ENCODE measurements at regions not wholly inside any gene's neighbourhood (a gene's known extent, or its start where the extent isn't known, plus 50 kb on each side); places are given as distances from the start of the nearest gene placed in this dataset.

DNA sequence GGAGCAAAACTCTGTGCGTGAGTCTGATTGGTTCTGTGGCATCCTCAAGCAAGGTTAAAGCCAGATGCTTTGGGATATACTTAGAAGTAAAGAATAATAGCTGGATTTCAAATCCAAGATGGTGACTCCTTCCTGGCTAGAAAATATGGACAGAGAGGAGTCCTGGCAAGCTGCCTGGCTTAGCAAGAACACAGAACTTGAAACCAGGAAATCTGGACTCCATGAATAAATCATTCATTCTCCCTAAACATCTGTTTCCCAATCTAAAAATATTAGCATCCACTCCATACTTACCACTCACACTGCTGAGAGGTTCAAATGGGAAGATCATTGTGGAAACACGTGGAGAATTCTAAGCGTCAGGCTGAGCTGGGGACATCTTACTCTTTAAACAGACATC is 1074.1 kb upstream of the AUTS2 start:
- peaks cover 10% of the 10 kb centered on the region for H3K9me3 Mint-ChIP-seq
- no peak overlapping the region for H3K4me3 Mint-ChIP-seq
- DNase-seq (ENCODE audit: extremely low spot score, unreplicated experiment) = no peak
- no peaks in the 10 kb centered on the region for H3K36me3 Mint-ChIP-seq
- no peak overlapping the region for H3K27ac Mint-ChIP-seq
- H3K4me1 Mint-ChIP-seq (ENCODE audit: unreplicated experiment) = no peaks in the 10 kb centered on the region
- TF ChIP-seq, protein P1, sequence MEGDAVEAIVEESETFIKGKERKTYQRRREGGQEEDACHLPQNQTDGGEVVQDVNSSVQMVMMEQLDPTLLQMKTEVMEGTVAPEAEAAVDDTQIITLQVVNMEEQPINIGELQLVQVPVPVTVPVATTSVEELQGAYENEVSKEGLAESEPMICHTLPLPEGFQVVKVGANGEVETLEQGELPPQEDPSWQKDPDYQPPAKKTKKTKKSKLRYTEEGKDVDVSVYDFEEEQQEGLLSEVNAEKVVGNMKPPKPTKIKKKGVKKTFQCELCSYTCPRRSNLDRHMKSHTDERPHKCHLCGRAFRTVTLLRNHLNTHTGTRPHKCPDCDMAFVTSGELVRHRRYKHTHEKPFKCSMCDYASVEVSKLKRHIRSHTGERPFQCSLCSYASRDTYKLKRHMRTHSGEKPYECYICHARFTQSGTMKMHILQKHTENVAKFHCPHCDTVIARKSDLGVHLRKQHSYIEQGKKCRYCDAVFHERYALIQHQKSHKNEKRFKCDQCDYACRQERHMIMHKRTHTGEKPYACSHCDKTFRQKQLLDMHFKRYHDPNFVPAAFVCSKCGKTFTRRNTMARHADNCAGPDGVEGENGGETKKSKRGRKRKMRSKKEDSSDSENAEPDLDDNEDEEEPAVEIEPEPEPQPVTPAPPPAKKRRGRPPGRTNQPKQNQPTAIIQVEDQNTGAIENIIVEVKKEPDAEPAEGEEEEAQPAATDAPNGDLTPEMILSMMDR (conservative IDR thresholded peaks at IDR 0.05) = no peak
- peaks cover 7% of the 10 kb centered on the region for H3K27me3 Mint-ChIP-seq

DNA sequence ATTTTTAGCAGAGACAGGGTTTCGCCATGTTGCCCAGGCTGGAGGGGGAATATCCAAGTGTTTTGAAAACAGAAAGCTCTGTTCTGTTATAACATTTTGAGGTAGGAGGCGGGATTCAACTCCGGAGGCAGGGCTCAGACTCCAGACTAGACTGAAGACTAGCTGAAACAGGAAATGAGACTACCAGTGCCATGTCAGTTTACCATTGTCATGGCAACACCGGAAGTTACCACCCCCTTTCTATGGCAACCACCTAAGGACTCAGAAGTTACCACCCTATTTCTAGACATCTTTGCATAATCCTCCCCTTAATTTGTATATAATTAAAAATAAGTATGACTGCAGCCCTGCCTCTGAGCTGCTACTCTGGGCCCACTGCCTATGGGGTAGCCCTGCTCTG is 1069.1 kb upstream of the AUTS2 start:
- Mint-ChIP-seq H3K27me3 (peaks cover 5% of the 10 kb centered on the region), H3K4me3 (no peak overlapping the region), H3K4me1 (ENCODE audit: unreplicated experiment) (peaks cover 10% of the 10 kb centered on the region), H3K36me3 (no peaks in the 10 kb centered on the region), H3K27ac (no peak overlapping the region), H3K9me3 (peaks cover 10% of the 10 kb centered on the region)
- no peak for DNase-seq (ENCODE audit: extremely low spot score, unreplicated experiment)
- TF ChIP-seq, protein P1 (conservative IDR thresholded peaks at IDR 0.05) = no peak

DNA sequence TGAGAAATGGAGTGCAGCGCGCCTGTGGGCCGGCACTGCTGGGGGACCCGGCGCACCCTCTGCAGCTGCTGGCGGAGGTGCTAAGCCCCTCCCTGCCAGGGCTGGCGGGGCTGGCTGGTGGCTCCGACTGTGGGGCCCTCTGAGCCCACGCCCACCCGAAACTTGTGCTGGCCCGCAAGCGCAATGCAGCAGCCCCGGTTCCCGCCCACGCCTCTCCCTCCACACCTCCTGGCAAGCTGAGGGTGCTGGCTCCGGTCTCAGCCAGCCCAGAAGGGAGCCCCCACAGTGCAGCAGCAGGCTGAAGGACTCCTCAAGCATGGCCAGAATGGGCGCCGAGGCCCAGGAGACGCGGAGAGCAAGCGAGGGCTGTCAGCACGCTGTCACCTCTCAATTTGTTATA is 1063.0 kb upstream of the AUTS2 start:
- Mint-ChIP-seq H3K4me1 (ENCODE audit: unreplicated experiment) (peaks cover 2% of the 10 kb centered on the region), H3K27me3 (no peaks in the 10 kb centered on the region), H3K27ac (no peak overlapping the region), H3K36me3 (no peaks in the 10 kb centered on the region), H3K9me3 (no peaks in the 10 kb centered on the region), H3K4me3 (no peak overlapping the region)
- no peak for DNase-seq (ENCODE audit: extremely low spot score, unreplicated experiment)
- TF ChIP-seq, protein P1 (conservative IDR thresholded peaks at IDR 0.05) = no peak

DNA sequence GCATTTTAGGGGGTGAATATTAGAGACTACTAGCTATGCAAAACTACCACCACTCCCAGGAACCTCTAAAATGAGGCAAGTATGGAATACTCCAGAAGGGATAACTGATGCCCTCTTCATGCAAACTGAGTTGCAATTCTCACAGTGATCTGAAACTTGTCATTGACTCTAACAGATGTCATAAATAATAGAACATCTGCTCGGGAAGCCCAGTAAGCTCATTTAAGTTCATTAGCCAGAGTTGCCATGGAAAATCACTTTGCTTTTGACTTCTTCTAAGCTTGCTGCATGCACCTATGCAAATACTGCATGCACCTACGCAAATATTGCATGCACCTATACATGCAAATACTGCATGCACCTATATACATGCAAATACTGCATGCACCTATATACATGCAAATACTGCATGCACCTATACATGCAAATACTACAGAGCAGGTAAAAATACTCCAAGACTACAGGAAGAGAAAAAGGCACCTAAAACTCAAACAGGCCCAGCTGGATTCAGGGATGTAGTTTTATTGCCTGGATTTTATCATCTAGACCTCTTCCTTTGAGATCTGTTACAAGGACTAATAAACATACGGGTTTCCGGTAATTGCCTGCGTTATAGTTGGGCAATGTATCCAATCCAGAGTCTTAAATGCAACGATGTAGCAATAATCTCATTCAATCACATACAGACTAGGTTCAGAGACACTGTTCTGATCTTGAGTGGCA is 1061.1 kb upstream of the AUTS2 start:
- no peak for DNase-seq (ENCODE audit: extremely low spot score, unreplicated experiment)
- Mint-ChIP-seq H3K9me3 (peaks cover 4% of the 10 kb centered on the region), H3K4me1 (ENCODE audit: unreplicated experiment) (no peaks in the 10 kb centered on the region), H3K36me3 (no peaks in the 10 kb centered on the region), H3K27ac (no peak overlapping the region), H3K4me3 (no peak overlapping the region), H3K27me3 (no peaks in the 10 kb centered on the region)
- TF ChIP-seq, protein P1 (conservative IDR thresholded peaks at IDR 0.05) = no peak

DNA sequence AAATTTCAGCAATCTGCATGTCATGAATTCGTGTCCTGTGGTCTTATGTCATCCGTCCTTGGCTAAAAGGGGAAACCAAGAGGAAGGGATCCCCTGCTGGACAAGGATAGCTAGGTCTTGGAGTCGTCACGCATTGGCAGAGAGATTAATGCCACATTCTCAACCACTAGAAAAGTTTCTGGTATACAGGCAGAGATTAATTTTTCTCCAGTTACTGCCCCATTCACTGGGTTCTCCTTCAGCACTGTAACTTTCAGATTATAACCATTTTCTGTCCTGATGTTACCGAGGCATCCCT is 1060.6 kb upstream of the AUTS2 start:
- Mint-ChIP-seq H3K9me3 (peaks cover 4% of the 10 kb centered on the region), H3K27ac (no peak overlapping the region), H3K27me3 (no peaks in the 10 kb centered on the region), H3K4me3 (no peak overlapping the region), H3K4me1 (ENCODE audit: unreplicated experiment) (no peaks in the 10 kb centered on the region), H3K36me3 (no peaks in the 10 kb centered on the region)
- TF ChIP-seq, protein P1 (conservative IDR thresholded peaks at IDR 0.05) = no peak
- no peak for DNase-seq (ENCODE audit: extremely low spot score, unreplicated experiment)

DNA sequence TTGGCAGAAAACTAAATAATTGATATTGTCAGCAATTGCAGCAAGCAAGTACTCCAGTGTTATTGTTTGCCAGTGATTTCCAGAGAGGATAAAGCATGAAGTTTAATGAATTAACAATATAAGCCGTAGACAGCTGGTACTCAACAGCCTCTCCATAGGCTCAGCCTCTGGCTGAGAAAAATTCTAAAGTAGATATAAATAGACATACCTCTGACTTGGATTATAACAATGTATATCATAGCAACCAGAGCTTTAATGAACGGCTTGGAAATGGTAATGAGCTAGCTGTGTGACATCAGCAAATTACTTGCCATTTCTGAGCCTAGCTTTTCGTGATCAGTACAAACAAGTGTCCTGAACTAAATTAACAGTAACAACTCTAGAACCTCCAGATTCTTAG is 1055.4 kb upstream of the AUTS2 start:
- TF ChIP-seq, protein P1 (conservative IDR thresholded peaks at IDR 0.05) = no peak
- no peaks in the 10 kb centered on the region for H3K36me3 Mint-ChIP-seq
- DNase-seq (ENCODE audit: extremely low spot score, unreplicated experiment) = no peak
- no peak overlapping the region for H3K4me3 Mint-ChIP-seq
- H3K27ac Mint-ChIP-seq = no peak overlapping the region
- H3K9me3 Mint-ChIP-seq = peaks cover 7% of the 10 kb centered on the region
- peaks cover 3% of the 10 kb centered on the region for H3K27me3 Mint-ChIP-seq
- H3K4me1 Mint-ChIP-seq (ENCODE audit: unreplicated experiment) = peaks cover 3% of the 10 kb centered on the region

All from type B pancreatic cell (in vitro differentiated cells).